SK-N-SH treated with all-trans-retinoic acid at 6 μM for 48 hours (cell line): ENCODE measurements at regions not wholly inside any gene's neighbourhood (a gene's known extent, or its start where the extent isn't known, plus 50 kb on each side); places are given as distances from the start of the nearest gene placed in this dataset.

ENCODE experiments used
- ATAC-seq: fragments of 200-7000 bp; cut with Tn5 transposase; 3 replicates; pipeline ENCODE4 v1.9.1; 2020; ENCODE audit warnings: mild to moderate bottlenecking, moderate library complexity
- ARNTL ChIP-seq: fragments of 450-650 bp; formaldehyde crosslinking; IDR thresholded peaks from 2 replicates; pipeline ENCODE4 v1.5.0; 2020; ENCODE audit warnings: low read depth, mild to moderate bottlenecking, moderate library complexity, borderline replicate concordance
- CREB5 ChIP-seq: fragments of 250-450 bp; sonication (Bioruptor Pico); IDR thresholded peaks from 2 replicates; pipeline ENCODE4 v1.5.1; 2020; ENCODE audit warnings: low read depth, mild to moderate bottlenecking, moderate library complexity
- CSDC2 ChIP-seq: fragments of 250-450 bp; sonication (Bioruptor Pico); IDR thresholded peaks from 2 replicates; pipeline ENCODE4 v1.5.0; 2020; ENCODE audit warnings: mild to moderate bottlenecking, moderate library complexity
- CSRNP3 ChIP-seq: fragments of 250-450 bp; sonication (Bioruptor Pico); IDR thresholded peaks from 2 replicates; pipeline ENCODE4 v1.5.1; 2021; ENCODE audit warnings: mild to moderate bottlenecking, moderate library complexity
- ESRRG ChIP-seq: fragments of 250-450 bp; sonication (Bioruptor Pico); IDR thresholded peaks from 2 replicates; pipeline ENCODE4 v1.6.1; 2021; ENCODE audit warnings: mild to moderate bottlenecking
- GLIS3 ChIP-seq: fragments of 250-450 bp; sonication (Bioruptor Pico); IDR thresholded peaks from 2 replicates; pipeline ENCODE4 v1.5.0; 2020; ENCODE audit warnings: mild to moderate bottlenecking, moderate library complexity
- ISL1 ChIP-seq: fragments of 250-450 bp; sonication (Bioruptor Pico); IDR thresholded peaks from 2 replicates; pipeline ENCODE4 v2.1.2; 2022; ENCODE audit warnings: mild to moderate bottlenecking, moderate library complexity
- OSR1 ChIP-seq: fragments of 250-450 bp; sonication (Bioruptor Pico); IDR thresholded peaks from 2 replicates; pipeline ENCODE4 v1.8.0; 2022; ENCODE audit warnings: moderate library complexity, mild to moderate bottlenecking, inconsistent platforms
- PPARA ChIP-seq: fragments of 250-450 bp; sonication (Bioruptor Pico); IDR thresholded peaks from 2 replicates; pipeline ENCODE4 v1.5.0; 2020; ENCODE audit warnings: mild to moderate bottlenecking, borderline replicate concordance
- RARB ChIP-seq: fragments of 250-450 bp; sonication (Bioruptor Pico); IDR thresholded peaks from 2 replicates; pipeline ENCODE4 v1.8.0; 2021; ENCODE audit warnings: mild to moderate bottlenecking, moderate library complexity
- TOX ChIP-seq: fragments of 250-450 bp; sonication (Bioruptor Pico); IDR thresholded peaks from 2 replicates; pipeline ENCODE4 v1.8.0; 2021; ENCODE audit warnings: mild to moderate bottlenecking, moderate library complexity, borderline replicate concordance
- ZC3H10 ChIP-seq: fragments of 250-450 bp; sonication (Bioruptor Pico); IDR thresholded peaks from 2 replicates; pipeline ENCODE4 v1.5.1; 2021; ENCODE audit warnings: mild to moderate bottlenecking, moderate library complexity
- ZFP3 ChIP-seq: fragments of 250-450 bp; sonication (Bioruptor Pico); IDR thresholded peaks from 2 replicates; pipeline ENCODE4 v1.5.0; 2020; ENCODE audit warnings: mild to moderate bottlenecking, moderate library complexity
- ZFP30 ChIP-seq: fragments of 450-650 bp; formaldehyde crosslinking; IDR thresholded peaks from 2 replicates; pipeline ENCODE4 v1.5.0; 2022; ENCODE audit warnings: mild to moderate bottlenecking, moderate library complexity
- ZNF8 ChIP-seq: fragments of 450-650 bp; formaldehyde crosslinking; IDR thresholded peaks from 2 replicates; pipeline ENCODE4 v1.5.0; 2020; ENCODE audit warnings: mild to moderate bottlenecking, moderate library complexity
- TF ChIP-seq, protein P1 (sequence below): fragments of 250-450 bp; sonication (Bioruptor Pico); IDR thresholded peaks from 2 replicates; pipeline ENCODE4 v1.8.0; 2021; ENCODE audit warnings: low read depth, mild to moderate bottlenecking, moderate library complexity, borderline replicate concordance

DNA sequence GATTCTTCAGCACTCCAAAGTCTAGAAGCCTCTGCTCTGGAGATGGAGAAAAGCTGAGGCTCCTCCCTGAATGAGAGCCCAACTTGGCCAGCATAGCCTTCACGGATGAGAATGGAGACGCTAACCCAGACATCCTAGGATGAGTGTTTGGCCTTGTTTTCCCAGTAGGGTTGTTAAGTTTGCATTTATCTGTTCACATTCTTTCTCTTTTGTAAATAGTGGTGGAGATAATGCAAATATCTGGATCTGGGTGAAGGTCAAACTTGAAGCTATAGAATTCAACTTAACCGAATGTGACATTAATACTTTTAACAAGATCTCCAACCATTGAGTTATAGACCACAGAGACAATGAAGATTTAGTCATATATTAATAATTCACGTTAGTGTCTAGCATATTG lies 53.4 kb upstream of the BZW1 start:
- ATAC-seq = no peak
- no peak for TF ChIP-seq CSRNP3 (CRISPR knock-in tag)
- no peak for TF ChIP-seq ESRRG (CRISPR knock-in tag)
- TF ChIP-seq ISL1 (CRISPR knock-in tag) = no peak
- TF ChIP-seq TOX = no peak
- no peak for TF ChIP-seq GLIS3 (CRISPR knock-in tag)
- no peak for TF ChIP-seq ZNF8 (CRISPR knock-in tag)
- no peak for TF ChIP-seq ARNTL (CRISPR knock-in tag)
- TF ChIP-seq, protein P1, sequence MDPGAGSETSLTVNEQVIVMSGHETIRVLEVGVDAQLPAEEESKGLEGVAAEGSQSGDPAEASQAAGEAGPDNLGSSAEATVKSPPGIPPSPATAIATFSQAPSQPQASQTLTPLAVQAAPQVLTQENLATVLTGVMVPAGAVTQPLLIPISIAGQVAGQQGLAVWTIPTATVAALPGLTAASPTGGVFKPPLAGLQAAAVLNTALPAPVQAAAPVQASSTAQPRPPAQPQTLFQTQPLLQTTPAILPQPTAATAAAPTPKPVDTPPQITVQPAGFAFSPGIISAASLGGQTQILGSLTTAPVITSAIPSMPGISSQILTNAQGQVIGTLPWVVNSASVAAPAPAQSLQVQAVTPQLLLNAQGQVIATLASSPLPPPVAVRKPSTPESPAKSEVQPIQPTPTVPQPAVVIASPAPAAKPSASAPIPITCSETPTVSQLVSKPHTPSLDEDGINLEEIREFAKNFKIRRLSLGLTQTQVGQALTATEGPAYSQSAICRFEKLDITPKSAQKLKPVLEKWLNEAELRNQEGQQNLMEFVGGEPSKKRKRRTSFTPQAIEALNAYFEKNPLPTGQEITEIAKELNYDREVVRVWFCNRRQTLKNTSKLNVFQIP (CRISPR knock-in tag) = no peak
- no peak for TF ChIP-seq PPARA (CRISPR knock-in tag)
- no peak for TF ChIP-seq CREB5 (CRISPR knock-in tag)
- TF ChIP-seq CSDC2 (CRISPR knock-in tag) = no peak
- no peak for TF ChIP-seq ZC3H10 (CRISPR knock-in tag)
- TF ChIP-seq OSR1 (CRISPR knock-in tag) = no peak
- TF ChIP-seq ZFP30 (CRISPR knock-in tag) = no peak
- TF ChIP-seq RARB (CRISPR knock-in tag) = no peak
- TF ChIP-seq ZFP3 (CRISPR knock-in tag) = no peak

GRCh38 chr2:200761266-200761665 lies 50.4 kb upstream of the BZW1 start:
- no peak for TF ChIP-seq ZFP30 (CRISPR knock-in tag)
- TF ChIP-seq, all 23 proteins: peak for 0
- 0 out of 3 replicates have a peak, but pooled peaks have one; percentile 8 for ATAC-seq
